A549 (cell line): ENCODE measurements at regions not wholly inside any gene's neighbourhood (a gene's known extent, or its start where the extent isn't known, plus 50 kb on each side); places are given as distances from the start of the nearest gene placed in this dataset.
"Not testable (repeated sequence)": the region's sequence is repeated elsewhere in the genome, so short reads cannot be mapped to it uniquely, and the experiment has no call there.

ENCODE experiments used
- JUN ChIP-seq, 2 experiments: fragments of >200 bp; sonication (Bioruptor Twin); formaldehyde crosslinking; IDR thresholded peaks; 2 replicates in 1 of 2; 3 replicates in 1 of 2; pipeline ENCODE4 v1.6.1; 2016 to 2017
- KDM1A ChIP-seq: fragments of 200-600 bp; sonication (generic); IDR thresholded peaks from 2 replicates; pipeline ENCODE4 v1.6.1; 2016; ENCODE audit warnings: low read depth, mild to moderate bottlenecking
- MAFK ChIP-seq: fragments of 450-650 bp; IDR thresholded peaks from 2 replicates; pipeline ENCODE4 v1.6.1; 2014; ENCODE audit not compliant: partially characterized antibody
- PHF8 ChIP-seq: fragments of 200-600 bp; sonication (generic); IDR thresholded peaks from 2 replicates; pipeline ENCODE4 v1.6.1; 2016; ENCODE audit warnings: low read depth, mild to moderate bottlenecking, antibody characterized with exemption, moderate library complexity, borderline replicate concordance
- POLR2A ChIP-seq: IDR thresholded peaks from 2 replicates; pipeline ENCODE4 v1.6.1; 2012; ENCODE audit warnings: mild to moderate bottlenecking, low read length
- RCOR1 ChIP-seq: fragments of 150-350 bp; IDR thresholded peaks from 2 replicates; pipeline ENCODE4 v1.6.1; 2014; ENCODE audit warnings: antibody characterized with exemption, low read length, low read depth
- ZC3H11A ChIP-seq: fragments of 450-650 bp; IDR thresholded peaks from 2 replicates; pipeline ENCODE4 v1.6.1; 2014; ENCODE audit warnings: antibody characterized with exemption, mild to moderate bottlenecking
- ZFP36 ChIP-seq: fragments of 450-650 bp; IDR thresholded peaks from 2 replicates; pipeline ENCODE4 v1.6.1; 2014; ENCODE audit warnings: borderline replicate concordance; ENCODE audit not compliant: partially characterized antibody

GRCh38 chr2:189351933-189352332 is 89.3 kb upstream of the WDR75 start:
- not testable (repeated sequence) for TF ChIP-seq JUN (IDR thresholded peaks at IDR 0.05); POLR2A; ZFP36; KDM1A; RCOR1; ZC3H11A; MAFK; PHF8
